ENCODE measurements at regions not wholly inside any gene's neighbourhood (a gene's known extent, or its start where the extent isn't known, plus 50 kb on each side); places are given as distances from the start of the nearest gene placed in this dataset.

DNA sequence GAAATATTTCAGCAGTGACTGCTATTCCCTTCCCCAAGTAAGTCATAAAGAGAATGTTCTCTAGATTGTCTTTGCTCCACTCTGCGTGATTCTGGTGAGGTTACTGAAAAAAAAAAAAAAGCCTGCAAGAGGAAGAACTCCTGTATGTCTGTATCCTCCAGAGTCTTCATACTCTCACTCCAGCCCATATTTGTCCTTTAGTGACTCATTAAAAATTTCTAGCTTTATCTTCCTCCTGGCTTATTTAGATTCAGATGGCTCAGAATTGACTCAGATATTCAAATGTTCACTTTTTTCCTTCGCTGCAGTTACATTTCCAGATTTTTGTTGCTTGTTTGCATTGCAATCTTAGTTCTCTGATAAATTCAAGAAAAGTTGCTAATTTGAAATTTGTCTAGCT, 76.3 kb upstream of the CNTN5 start:
- DNase-seq = no peak
- H3K9me3 Mint-ChIP-seq = peaks cover 21% of the 10 kb centered on the region
- no peak overlapping the region for H3K27ac Mint-ChIP-seq
- H3K4me1 Mint-ChIP-seq (ENCODE audit: low read depth) = no peaks in the 10 kb centered on the region
- H3K36me3 Mint-ChIP-seq (ENCODE audit: low read depth) = no peaks in the 10 kb centered on the region
- H3K27me3 Mint-ChIP-seq (ENCODE audit: insufficient read depth) = no peaks in the 10 kb centered on the region
- TF ChIP-seq, protein P1, sequence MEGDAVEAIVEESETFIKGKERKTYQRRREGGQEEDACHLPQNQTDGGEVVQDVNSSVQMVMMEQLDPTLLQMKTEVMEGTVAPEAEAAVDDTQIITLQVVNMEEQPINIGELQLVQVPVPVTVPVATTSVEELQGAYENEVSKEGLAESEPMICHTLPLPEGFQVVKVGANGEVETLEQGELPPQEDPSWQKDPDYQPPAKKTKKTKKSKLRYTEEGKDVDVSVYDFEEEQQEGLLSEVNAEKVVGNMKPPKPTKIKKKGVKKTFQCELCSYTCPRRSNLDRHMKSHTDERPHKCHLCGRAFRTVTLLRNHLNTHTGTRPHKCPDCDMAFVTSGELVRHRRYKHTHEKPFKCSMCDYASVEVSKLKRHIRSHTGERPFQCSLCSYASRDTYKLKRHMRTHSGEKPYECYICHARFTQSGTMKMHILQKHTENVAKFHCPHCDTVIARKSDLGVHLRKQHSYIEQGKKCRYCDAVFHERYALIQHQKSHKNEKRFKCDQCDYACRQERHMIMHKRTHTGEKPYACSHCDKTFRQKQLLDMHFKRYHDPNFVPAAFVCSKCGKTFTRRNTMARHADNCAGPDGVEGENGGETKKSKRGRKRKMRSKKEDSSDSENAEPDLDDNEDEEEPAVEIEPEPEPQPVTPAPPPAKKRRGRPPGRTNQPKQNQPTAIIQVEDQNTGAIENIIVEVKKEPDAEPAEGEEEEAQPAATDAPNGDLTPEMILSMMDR (IDR thresholded peaks at IDR 0.05) = no peak
- no peak overlapping the region for H3K4me3 Mint-ChIP-seq

DNA sequence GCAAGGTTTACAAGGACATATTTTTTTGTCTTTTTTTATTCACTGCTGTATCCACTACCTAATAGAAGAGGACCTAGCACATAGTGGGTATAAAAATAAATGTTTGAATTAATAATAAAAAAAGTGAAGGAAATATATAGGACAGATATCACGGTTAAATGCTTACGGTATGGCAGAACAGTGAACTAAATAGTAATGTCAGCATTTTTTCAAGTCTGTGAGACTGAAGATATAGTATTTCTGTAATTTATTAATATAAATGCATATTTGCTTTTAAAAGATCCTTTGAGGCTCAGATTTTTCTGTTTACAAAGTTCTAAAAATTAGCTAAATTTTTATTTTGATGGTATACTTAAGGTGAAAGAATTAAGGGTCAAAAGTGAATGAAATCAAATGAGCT, 68.6 kb upstream of the CNTN5 start:
- Mint-ChIP-seq H3K27me3 (ENCODE audit: insufficient read depth) (no peaks in the 10 kb centered on the region), H3K4me1 (ENCODE audit: low read depth) (no peaks in the 10 kb centered on the region), H3K4me3 (no peak overlapping the region), H3K27ac (no peak overlapping the region), H3K9me3 (peaks cover 22% of the 10 kb centered on the region), H3K36me3 (ENCODE audit: low read depth) (no peaks in the 10 kb centered on the region)
- DNase-seq = no peak
- TF ChIP-seq, protein P1 (IDR thresholded peaks at IDR 0.05) = no peak

DNA sequence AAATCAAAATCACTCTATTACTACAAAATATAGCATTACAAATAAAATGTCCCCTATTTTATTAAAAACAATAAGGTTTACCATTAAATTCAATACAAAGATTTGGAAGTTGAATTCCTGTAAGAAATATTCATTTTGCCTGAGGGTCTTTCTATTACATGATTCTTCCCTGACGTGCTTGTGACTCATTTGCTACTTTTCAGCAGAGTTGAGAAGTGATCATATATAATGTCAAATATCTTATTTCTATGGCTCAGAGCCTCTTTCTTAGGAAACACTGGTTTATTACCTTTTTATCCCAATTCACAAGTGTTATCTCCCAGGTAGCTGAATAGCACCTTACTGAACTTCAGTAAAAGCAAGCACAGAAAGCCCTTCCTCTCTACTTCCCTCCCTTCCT, 65.2 kb upstream of the CNTN5 start:
- H3K27ac Mint-ChIP-seq = no peak overlapping the region
- H3K4me3 Mint-ChIP-seq = no peak overlapping the region
- no peaks in the 10 kb centered on the region for H3K36me3 Mint-ChIP-seq (ENCODE audit: low read depth)
- TF ChIP-seq, protein P1 (IDR thresholded peaks at IDR 0.05) = no peak
- no peaks in the 10 kb centered on the region for H3K27me3 Mint-ChIP-seq (ENCODE audit: insufficient read depth)
- H3K9me3 Mint-ChIP-seq = peaks cover 29% of the 10 kb centered on the region
- no peaks in the 10 kb centered on the region for H3K4me1 Mint-ChIP-seq (ENCODE audit: low read depth)
- no peak for DNase-seq

DNA sequence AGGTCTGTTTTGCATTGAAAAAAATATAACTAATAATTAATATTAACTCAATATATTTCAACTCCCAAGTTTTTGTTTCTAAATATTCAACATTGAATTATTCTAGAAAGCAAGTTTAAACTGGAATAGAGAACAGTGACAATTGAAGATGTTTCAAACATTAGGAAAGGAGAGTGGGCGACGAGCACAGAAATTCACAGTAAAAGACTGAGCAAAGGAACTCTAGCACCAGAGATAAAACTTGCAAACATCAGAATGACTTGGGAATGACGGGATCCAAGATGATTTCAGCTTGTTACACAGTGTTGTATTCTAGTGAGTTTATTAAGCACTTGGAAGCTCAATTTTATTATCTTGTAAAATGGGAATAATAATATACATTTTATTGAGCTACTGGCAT, 56.6 kb upstream of the CNTN5 start:
- DNase-seq = no peak
- Mint-ChIP-seq H3K4me3 (no peak overlapping the region), H3K9me3 (peaks cover 8% of the 10 kb centered on the region), H3K27me3 (ENCODE audit: insufficient read depth) (no peaks in the 10 kb centered on the region), H3K27ac (no peak overlapping the region), H3K4me1 (ENCODE audit: low read depth) (no peaks in the 10 kb centered on the region), H3K36me3 (ENCODE audit: low read depth) (no peaks in the 10 kb centered on the region)
- TF ChIP-seq, protein P1 (IDR thresholded peaks at IDR 0.05) = no peak

DNA sequence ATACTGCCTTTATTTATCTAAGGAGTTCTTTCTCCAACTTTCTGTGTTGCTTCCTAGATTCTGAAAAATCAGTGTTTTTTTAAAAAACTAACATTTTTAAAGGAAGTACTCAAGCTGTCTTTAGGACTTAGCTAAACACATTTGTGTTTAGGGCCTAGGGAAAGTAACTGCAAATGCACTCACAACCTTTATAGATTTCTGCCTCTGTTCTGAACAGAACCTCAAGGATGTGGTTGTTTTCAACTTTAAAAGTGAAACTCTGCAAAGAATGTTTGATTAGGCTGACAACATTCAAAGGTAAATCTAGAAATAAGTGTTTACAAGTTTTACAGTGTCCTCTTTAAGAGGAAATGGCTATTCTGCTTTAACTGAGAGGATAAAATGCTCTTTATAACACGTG, 55.4 kb upstream of the CNTN5 start:
- H3K4me3 Mint-ChIP-seq = no peak overlapping the region
- no peaks in the 10 kb centered on the region for H3K4me1 Mint-ChIP-seq (ENCODE audit: low read depth)
- TF ChIP-seq, protein P1 (IDR thresholded peaks at IDR 0.05) = no peak
- DNase-seq = no peak
- no peaks in the 10 kb centered on the region for H3K27me3 Mint-ChIP-seq (ENCODE audit: insufficient read depth)
- H3K36me3 Mint-ChIP-seq (ENCODE audit: low read depth) = no peaks in the 10 kb centered on the region
- H3K27ac Mint-ChIP-seq = no peak overlapping the region
- peaks cover 6% of the 10 kb centered on the region for H3K9me3 Mint-ChIP-seq

DNA sequence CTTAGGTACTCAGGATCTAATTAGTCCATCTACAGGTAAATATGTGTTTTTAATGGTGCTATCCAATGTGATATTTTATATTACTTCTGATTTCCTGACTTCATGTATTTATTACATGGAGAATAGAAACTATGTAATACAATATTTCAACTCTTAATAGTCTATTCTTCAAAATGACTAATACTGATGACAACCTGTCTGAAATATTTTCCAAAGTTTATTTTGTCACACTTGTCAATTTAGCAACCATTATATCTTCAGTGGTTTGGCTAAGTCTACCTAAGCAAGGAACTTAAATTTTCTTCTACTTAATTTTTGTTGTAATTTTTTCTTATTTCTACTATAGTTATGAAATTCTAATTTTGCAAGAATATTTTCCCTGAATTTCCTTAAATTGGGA, 55.0 kb upstream of the CNTN5 start:
- H3K36me3 Mint-ChIP-seq (ENCODE audit: low read depth) = no peaks in the 10 kb centered on the region
- H3K9me3 Mint-ChIP-seq = peaks cover 6% of the 10 kb centered on the region
- H3K27me3 Mint-ChIP-seq (ENCODE audit: insufficient read depth) = no peaks in the 10 kb centered on the region
- no peak overlapping the region for H3K4me3 Mint-ChIP-seq
- H3K27ac Mint-ChIP-seq = no peak overlapping the region
- H3K4me1 Mint-ChIP-seq (ENCODE audit: low read depth) = no peaks in the 10 kb centered on the region
- TF ChIP-seq, protein P1 (IDR thresholded peaks at IDR 0.05) = no peak
- DNase-seq = no peak
